NB4 (cell line): ENCODE measurements at regions not wholly inside any gene's neighbourhood (a gene's known extent, or its start where the extent isn't known, plus 50 kb on each side); places are given as distances from the start of the nearest gene placed in this dataset.

Source experiments
- DNase-seq: peaks from one replicate; pipeline ENCODE4 v3.0.0; 2010; ENCODE audit warnings: low read depth
- H3K4me3 ChIP-seq: one replicate; pipeline ENCODE4 v1.5.1; 2011; ENCODE audit warnings: mild to moderate bottlenecking, low read depth, low read length, moderate library complexity
- MYC ChIP-seq: IDR thresholded peaks from 2 replicates; pipeline ENCODE4 v1.6.1; 2011; ENCODE audit warnings: low read depth, low read length
- POLR2A ChIP-seq: IDR thresholded peaks from 2 replicates; pipeline ENCODE4 v1.6.1; 2011; ENCODE audit warnings: mild to moderate bottlenecking; ENCODE audit not compliant: insufficient read length; ENCODE audit errors: extremely low read depth
- TF ChIP-seq, protein P1 (sequence below): IDR thresholded peaks from one replicate; pipeline ENCODE4 v1.5.1; 2012; ENCODE audit warnings: low read depth, low read length
- TF ChIP-seq, protein P2 (sequence below): IDR thresholded peaks from 2 replicates; pipeline ENCODE4 v1.6.1; 2011; ENCODE audit warnings: low read depth, low read length

GRCh38 chr10:111158595-111158994 lies 81.8 kb downstream of the ADRA2A start:
- no peak overlapping the region for H3K4me3 ChIP-seq
- no peak for DNase-seq
- TF ChIP-seq MYC = no peak
- no peak for TF ChIP-seq POLR2A
- TF ChIP-seq, protein P1, sequence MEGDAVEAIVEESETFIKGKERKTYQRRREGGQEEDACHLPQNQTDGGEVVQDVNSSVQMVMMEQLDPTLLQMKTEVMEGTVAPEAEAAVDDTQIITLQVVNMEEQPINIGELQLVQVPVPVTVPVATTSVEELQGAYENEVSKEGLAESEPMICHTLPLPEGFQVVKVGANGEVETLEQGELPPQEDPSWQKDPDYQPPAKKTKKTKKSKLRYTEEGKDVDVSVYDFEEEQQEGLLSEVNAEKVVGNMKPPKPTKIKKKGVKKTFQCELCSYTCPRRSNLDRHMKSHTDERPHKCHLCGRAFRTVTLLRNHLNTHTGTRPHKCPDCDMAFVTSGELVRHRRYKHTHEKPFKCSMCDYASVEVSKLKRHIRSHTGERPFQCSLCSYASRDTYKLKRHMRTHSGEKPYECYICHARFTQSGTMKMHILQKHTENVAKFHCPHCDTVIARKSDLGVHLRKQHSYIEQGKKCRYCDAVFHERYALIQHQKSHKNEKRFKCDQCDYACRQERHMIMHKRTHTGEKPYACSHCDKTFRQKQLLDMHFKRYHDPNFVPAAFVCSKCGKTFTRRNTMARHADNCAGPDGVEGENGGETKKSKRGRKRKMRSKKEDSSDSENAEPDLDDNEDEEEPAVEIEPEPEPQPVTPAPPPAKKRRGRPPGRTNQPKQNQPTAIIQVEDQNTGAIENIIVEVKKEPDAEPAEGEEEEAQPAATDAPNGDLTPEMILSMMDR = no peak
- TF ChIP-seq, protein P2, sequence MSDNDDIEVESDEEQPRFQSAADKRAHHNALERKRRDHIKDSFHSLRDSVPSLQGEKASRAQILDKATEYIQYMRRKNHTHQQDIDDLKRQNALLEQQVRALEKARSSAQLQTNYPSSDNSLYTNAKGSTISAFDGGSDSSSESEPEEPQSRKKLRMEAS = no peak

- H3K4me3 ChIP-seq = no peak overlapping the region
- TF ChIP-seq, protein P1 = no peak
- TF ChIP-seq POLR2A = no peak
- TF ChIP-seq, protein P2 = no peak
- TF ChIP-seq MYC = no peak
- DNase-seq = no peak
These were observed 84.5 kb downstream of the ADRA2A start for GRCh38 chr10:111161109-111161874.

GRCh38 chr10:111171183-111171582 lies 94.4 kb downstream of the ADRA2A start:
- TF ChIP-seq, protein P2 = no peak
- TF ChIP-seq POLR2A = no peak
- TF ChIP-seq MYC = no peak
- TF ChIP-seq, protein P1 = no peak
- no peak for DNase-seq
- no peak overlapping the region for H3K4me3 ChIP-seq

DNA sequence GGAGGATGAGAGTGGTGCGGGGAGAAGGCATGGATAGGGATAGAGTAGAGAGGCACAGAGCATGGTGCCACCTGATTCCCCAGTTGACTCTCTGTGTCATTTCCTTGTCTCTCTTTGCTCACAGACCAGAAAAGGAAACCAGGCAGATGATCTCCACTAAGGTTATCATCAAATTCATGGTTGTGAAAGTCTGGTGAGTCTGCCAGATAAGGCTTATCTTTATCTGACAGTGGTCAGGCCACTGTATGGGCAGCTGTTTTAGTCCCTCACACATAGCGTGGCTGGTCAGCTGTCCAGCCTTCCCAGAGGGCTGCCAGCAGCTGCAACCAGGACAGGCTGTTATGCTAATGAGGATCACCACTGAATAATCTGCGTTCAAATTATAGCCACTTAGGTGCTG lies 99.0 kb downstream of the ADRA2A start:
- no peak for DNase-seq
- H3K4me3 ChIP-seq = no peak overlapping the region
- no peak for TF ChIP-seq MYC
- TF ChIP-seq, protein P1 = no peak
- TF ChIP-seq, protein P2 = no peak
- no peak for TF ChIP-seq POLR2A

DNA sequence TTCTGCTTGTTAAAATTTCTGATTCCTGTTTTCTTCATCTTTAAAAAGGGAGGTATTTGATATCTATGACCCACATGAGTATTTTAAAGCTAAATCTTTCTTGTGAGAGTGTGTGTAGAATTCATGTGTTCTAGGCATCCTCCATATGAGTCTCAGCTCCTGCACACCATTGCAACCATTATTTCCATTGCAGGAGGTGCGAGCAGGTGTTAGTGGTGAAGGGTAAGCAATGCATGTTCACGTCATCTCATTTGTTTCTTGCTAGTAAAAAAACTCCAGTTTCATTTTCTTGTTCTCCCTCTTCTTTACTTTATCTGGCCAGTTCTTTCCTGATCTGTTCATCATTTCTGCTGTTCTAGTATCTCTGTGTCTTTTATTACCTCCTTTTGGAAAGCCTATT lies 100.5 kb downstream of the ADRA2A start:
- DNase-seq = no peak
- H3K4me3 ChIP-seq = no peak overlapping the region
- TF ChIP-seq MYC = no peak
- TF ChIP-seq, protein P1 = no peak
- TF ChIP-seq, protein P2 = no peak
- no peak for TF ChIP-seq POLR2A

- no peak for TF ChIP-seq MYC
- TF ChIP-seq, protein P1 = no peak
- TF ChIP-seq, protein P2 = no peak
- no peak for TF ChIP-seq POLR2A
- H3K4me3 ChIP-seq = no peak overlapping the region
- no peak for DNase-seq
These were observed 102.7 kb downstream of the ADRA2A start for GRCh38 chr10:111179514-111179913.
